COLO668 (cell line): ENCODE measurements at regions not wholly inside any gene's neighbourhood (a gene's known extent, or its start where the extent isn't known, plus 50 kb on each side); places are given as distances from the start of the nearest gene placed in this dataset.
A peak's percentile ranks its signal among the peaks of the same experiment; 100 is the strongest.
"Not testable (repeated sequence)": the region's sequence is repeated elsewhere in the genome, so short reads cannot be mapped to it uniquely, and the experiment has no call there.

Source experiments
- DNase-seq: peaks from one replicate; lab custom pipeline; 2025; ENCODE audit not compliant: unreplicated experiment; lab: John Stamatoyannopoulos, UW

GRCh38 chr22:22774762-22775161 is 112.9 kb upstream of the IGLL5 start:
- DNase-seq = not testable (repeated sequence)

- DNase-seq = no peak
These were observed 111.5 kb upstream of the IGLL5 start for GRCh38 chr22:22776121-22776520.

DNA sequence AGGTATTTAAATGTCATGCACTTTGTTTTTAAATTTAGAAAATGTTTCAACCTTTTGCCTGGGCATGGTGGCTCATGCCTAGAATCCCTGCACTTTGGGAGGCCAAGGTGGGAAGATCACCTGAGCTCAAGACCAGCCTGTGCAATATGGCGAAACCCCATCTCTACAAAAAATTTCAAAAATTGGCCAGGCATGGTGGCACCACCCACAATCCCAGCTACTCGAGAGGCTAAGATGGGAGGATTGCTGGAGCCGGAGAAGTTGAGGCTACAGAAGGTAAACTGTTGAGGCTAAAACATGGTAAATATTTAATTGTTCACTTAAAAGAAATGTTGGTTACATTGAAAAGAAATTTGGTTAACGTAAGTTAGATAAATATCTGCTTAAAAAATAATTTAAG is 108.4 kb upstream of the IGLL5 start:
- DNase-seq = no peak

DNA sequence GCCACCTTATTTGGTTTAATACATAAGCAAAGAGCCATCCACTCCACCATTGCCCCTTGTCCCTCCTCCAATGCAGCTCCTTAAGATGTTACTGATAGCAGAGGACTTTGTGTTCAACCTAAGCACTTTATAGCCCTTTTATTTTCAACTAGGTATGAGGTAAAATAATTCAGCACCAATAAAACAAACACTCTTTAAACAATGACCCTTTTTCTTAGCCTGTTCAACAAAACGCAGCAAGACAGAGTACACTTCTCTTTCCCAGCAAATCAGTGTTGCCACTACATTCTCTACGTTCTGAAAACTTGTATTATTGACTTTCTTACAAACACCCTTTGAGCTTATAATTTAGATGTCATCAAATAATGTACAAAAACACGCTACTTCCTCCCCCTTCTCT is 104.0 kb upstream of the IGLL5 start:
- no peak for DNase-seq

DNA sequence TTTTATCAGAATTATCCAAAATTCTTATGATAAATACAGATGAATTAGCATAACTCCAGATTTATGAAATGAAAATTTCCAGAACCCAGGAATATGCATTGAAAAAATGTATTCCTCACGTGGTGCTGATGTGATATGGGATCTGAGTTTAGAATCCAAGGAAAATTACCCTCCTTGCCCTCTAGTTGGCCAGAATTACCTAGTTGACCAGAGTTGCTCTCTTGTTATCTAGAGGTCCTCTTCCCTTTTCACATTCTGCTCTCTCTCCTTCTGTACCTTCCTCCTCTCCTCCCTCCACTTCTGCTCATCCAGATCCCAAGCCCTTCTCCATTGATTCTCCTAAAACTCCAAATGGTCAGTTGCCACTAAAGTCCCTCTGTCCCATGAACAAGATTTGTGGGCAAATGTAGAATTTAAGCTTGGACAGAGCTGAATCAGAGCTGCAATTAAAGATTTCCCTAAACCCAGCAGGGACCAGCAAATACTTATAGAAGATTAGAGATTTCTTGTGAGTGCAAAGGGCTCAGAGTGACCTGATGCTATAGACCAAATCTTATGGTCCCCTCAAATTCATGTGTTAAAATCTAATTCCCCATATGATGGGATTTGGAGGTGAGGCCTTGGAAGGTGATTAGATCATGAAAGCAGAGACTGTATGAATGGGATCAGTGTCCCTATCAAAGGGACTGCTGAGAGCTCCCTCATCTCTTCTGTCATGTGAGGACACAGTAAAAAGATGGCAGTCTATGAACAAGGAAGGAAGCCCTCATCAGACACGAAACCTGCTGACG is 103.2 kb upstream of the IGLL5 start:
- no peak for DNase-seq

DNA sequence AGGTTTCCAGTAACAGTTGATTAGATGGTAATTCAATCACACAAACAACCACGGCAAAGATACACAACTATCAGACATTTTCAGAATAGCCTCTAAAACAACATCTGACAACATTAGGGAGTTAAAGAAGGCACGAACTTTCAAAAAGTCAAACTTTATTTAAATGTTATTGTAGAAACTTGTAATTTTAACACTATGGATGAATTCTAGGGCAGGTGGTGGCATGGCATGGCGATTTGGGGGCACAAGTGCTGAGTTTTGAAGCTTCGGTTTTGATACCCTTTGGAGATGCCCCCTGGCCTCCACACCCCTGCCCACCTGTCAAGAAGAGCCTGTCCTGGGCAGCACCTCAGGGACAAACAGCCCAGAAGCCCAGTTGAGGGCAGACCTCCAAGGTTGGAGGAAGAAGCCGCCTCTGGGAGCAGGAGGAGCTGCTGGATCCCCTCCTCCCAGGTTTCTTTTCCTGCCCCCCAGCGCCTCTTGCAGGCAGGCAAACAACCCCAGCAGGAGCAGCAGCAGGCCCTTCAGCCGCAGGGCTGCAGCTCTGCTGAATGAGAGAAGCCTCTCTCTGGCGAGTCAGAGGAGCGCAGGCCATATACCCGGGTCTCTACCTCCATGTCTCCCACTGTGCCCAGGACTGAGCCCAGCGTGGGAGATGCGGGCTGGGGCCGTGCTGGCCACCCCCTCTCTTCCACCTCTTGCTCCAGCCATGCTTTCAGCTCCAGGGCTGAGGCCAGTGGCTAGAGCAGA is 102.1 kb upstream of the IGLL5 start:
- DNase-seq = no peak

DNA sequence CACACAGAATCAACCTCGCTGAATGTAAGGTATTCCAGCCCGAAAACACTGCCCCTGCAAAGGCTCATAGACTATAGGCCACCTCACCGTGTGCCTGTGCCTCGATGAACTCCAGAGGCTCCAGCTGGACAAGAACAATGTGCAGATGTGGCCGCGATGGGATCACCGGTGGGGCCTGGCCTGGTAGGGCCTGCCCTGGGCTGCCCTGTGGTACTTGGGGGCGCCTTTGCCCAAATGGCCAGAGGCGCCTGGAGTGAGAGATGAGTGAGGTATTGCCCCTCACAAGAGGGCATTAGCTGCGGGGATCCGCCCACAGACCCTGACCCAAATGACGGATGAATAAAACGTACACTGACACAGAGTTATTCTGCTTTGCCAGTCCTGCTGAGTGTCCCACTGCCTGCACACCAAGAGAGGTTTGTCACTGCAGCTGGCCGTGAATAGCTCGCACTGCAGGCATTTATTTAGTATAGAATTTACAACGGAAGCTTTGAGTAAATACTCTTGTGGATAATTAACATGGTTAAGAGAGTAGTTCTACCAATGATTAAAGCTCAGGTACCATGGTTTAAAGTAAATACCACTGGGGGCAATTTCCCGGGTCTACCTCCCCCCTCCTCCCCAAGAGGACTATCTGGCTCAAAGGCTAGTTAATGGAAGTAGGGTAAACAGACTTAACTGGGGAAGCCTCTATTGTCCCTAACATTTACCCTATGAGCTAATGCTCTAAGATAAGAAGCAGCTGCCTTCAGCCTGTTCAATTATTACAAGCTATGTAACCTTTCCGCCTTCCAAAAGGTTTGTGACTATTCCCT is 101.1 kb upstream of the IGLL5 start:
- DNase-seq = peak; percentile 86

- DNase-seq = peak; percentile 55
These were observed 100.5 kb upstream of the IGLL5 start for GRCh38 chr22:22787151-22787550.

DNA sequence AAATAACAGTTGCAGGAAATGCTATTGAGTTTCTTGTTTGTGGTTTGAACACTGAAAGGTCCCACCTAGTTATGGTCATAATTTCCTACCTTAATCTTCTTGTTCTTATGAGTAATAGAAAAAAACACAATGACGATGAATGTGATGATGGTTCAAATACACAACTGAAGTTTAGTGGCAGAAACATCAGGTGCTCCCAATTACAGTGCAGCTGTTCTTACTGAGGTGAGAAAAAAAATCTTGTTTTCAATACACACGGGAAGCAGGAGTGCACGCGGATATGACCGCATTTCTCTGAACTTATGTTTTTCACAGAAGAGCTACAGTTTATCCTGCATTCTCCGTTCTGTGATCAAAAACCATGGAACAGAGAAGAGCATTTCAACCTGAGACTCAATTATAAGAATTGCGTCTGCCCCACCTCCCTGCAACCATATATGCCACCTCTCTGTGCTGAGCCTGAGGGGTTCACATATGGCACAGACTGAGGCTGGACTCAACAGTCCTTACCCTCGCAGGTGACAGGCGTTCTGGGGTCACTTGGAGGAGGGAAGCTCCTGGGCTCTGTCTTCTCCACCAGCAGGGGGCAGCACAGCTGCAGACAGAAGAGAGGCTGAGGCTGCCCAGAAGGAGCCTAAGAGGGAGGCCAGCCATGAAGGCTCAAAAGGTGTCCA is 99.7 kb upstream of the IGLL5 start:
- peak; percentile 57 for DNase-seq

DNA sequence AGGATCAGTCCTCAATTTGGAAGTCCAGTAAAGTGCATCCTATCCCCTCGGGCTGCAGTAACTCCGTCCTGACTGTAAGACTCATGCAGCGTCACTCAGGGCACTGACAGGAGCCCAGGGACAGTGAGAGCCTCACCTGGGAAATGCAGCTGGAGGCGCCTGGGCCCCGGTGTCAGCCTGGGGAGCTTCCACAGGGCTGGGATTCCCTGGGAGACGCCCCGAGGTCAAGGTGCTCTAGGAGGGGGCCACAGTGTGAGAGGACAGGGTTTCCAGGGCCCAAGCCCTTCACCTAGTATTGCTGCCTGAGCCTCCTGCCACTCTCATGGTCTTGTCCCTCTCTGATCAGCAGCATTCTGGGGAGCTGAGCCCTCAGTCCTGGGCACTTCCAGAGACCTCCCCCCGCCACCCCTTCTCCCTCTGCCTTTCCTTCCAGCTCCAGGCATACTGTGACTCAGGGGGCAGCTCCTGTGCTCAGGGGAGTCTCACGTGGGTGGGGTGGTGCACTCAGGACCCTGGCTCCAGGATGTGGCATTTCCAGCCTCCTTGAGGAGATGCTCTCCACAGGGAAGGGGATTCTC is 99.1 kb upstream of the IGLL5 start:
- DNase-seq = no peak

- DNase-seq = no peak
These were observed 98.2 kb upstream of the IGLL5 start for GRCh38 chr22:22789233-22789921.

- DNase-seq = no peak
These were observed 97.4 kb upstream of the IGLL5 start for GRCh38 chr22:22789922-22790845.

GRCh38 chr22:22791438-22792181 is 96.0 kb upstream of the IGLL5 start:
- no peak for DNase-seq

DNA sequence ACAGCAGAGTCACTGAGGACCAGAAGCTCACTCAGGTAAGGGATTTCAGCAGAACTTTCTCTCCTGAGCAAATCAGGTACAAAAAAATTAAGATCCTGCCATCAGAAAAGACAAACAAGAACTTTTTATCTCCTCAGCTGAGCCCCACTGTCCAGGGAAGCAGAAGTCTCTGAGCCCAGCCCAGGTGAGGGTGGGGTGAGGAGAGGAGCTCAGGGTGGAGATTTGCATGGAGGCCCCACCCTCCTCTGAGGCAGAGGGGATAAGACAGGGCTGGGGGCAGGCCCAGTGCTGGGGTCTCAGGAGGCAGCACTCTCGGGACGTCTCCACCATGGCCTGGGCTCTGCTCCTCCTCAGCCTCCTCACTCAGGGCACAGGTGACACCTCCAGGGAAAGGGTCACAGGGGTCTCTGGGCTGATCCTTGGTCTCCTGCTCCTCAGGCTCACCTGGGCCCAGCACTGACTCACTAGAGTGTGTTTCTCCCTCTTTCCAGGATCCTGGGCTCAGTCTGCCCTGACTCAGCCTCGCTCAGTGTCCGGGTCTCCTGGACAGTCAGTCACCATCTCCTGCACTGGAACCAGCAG is 95.3 kb upstream of the IGLL5 start:
- not testable (repeated sequence) for DNase-seq

DNA sequence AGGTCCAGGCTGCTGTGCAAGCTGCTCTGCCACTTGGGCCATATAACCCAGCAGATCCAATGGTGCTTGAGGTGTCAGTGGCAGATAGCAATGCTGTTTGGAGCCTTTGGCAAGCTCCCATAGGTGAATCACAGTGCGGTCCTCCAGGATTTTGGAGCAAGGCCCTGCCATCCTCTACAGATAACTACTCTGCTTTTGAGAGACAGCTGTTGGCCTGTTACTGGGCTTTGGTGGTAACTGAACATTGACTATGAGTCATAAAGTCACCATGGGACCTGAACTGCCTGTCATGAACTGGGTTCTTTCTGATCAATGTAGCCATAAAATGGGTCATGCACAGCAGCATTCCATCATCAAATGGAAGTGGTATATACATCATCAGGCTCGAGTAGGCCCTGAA is 92.0 kb upstream of the IGLL5 start:
- not testable (repeated sequence) for DNase-seq

- DNase-seq = no peak
These were observed 90.9 kb upstream of the IGLL5 start for GRCh38 chr22:22796724-22797123.

- DNase-seq = no peak
These were observed 89.4 kb upstream of the IGLL5 start for GRCh38 chr22:22798232-22798616.

DNA sequence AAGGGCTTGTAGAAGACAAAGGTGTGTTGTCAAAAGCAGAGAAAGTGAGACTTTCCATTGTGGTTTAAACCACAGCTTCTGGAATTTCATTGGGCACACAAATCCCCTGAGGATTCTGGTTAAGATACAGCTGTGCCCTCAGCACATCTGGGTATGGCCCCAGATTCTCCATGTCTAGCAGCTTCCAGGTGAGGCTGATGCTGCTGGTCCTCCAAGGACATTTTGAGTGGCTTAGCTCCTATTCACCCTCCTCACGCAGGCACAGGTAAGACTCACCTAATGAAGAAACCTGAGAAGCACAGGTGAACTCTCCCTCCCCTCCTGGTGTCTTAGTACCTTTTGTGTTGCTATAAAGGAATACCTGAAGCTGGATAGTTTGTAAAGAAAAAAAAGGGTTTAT is 88.9 kb upstream of the IGLL5 start:
- DNase-seq = no peak
